ENCODE measurements at regions not wholly inside any gene's neighbourhood (a gene's known extent, or its start where the extent isn't known, plus 50 kb on each side); places are given as distances from the start of the nearest gene placed in this dataset.
"Not testable (repeated sequence)": the region's sequence is repeated elsewhere in the genome, so short reads cannot be mapped to it uniquely, and the experiment has no call there.

DNA sequence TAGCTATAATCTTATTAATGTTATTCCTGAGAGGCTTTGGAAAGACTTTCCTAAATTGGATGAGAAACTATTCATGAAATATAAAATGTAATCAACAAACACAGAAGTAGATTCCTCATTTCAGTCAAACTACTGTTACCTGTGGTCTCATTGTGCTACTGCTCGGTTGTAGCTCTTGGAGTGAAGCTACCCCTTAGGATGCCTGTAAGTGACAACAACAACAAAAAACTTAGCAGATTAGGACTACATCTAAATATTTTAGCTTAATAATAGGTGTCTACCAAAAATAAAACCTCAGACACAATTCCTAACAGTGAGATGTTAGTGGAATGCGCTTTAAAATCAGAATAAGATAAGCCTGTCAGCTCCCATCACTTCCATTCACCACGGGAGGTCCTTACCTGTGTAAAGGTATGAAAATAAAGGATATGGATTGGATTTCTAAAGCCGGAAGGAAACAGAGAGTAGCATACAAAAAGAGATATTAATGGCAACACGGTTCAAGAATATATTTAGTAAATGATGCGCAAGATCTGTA is 369.2 kb downstream of the OSTF1 start:
- DNase-seq (ENCODE audit: low spot score), result no peak

DNA sequence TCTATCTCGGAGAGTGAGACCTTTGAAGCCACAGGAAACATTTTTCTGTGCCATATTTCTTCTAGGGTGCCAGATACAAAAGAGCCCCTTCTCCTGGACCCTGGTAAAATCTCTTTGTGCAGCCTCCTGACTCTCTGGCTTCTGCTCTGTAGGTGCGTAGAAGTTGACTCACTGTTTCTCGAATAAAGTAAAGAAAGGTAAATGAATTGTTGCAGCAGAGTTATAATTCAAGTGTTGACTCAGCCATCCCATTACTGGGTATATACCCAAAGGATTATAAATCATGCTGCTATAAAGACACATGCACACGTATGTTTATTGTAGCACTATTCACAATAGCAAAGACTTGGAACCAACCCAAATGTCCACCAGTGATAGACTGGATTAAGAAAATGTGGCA is 371.0 kb downstream of the OSTF1 start:
- not testable (repeated sequence) for DNase-seq (ENCODE audit: low spot score)

DNA sequence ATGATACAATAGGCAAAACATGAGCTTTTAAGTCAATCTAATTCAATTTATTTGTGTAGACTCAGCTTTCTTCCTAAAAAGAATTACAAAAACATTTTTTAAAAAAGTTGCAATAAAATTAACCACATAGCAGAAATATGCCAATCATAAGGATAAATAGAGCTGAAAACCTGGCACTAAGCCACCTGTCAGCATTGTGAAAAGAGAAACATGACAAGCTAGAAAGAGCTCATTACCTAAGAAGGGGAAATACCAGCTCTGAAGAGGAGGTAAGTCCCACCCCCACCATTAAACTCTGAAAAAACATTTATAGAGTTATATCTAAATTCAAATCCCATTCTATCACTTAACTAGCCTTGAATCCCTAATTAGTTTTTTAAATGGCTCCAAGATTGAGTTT is 372.9 kb downstream of the OSTF1 start:
- no peak for DNase-seq (ENCODE audit: low spot score)

DNA sequence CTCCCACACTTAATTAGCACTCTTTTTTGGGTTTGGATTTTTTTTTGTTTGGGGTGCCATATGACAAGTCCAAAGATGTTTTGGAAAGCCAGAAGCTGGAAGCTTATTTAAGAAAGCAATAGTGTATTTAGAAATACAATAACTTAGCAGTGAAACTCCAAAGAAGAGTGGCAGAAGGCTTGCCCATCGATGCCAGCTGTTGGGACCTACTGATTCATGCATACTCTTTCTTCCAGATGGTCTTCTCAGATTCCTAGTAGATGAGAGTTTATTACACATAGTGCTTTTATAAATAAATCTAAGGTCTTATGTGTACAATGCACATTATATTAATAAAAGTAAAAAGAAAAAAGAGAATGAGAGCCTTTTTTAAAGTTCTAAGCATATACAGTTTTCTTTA is 374.6 kb downstream of the OSTF1 start:
- no peak for DNase-seq (ENCODE audit: low spot score)

DNA sequence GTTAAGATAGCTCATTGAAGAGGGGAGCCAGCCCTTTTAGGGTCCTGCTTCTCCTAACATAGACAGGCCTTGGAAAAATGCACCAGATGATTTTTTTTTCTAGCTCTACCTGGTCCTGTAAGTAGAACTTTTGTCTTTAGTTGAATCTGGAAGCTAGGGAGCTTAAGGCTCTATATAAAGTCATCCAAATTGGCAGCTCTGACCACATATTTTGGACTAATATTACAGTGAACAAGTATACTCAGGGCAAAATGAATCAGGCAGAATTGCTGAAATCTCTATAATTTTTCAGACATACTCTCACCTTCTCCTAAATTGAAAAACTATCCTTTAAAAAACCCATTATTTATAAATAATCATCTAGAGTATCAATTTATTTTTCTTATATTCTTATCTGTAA is 375.6 kb downstream of the OSTF1 start:
- DNase-seq (ENCODE audit: low spot score), result no peak

DNA sequence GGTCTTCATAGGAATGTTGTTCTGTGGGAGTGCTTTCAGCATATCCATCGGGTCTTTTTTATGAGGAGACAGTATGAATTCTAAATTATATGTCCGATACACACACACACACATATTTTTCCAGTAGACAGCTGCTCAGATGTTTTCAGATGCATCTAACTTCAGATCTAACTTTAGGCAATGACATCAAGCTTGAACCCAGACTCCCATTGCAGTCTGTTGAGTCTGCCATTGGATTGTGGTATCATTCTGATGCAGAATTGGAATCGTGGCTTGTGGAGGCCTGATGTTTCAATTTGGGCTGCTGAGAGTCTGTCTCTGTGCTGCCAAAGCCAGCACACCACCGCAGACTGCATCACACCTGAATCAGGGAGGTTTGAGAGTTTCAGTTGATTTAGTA is 376.4 kb downstream of the OSTF1 start:
- DNase-seq (ENCODE audit: low spot score), result no peak

DNA sequence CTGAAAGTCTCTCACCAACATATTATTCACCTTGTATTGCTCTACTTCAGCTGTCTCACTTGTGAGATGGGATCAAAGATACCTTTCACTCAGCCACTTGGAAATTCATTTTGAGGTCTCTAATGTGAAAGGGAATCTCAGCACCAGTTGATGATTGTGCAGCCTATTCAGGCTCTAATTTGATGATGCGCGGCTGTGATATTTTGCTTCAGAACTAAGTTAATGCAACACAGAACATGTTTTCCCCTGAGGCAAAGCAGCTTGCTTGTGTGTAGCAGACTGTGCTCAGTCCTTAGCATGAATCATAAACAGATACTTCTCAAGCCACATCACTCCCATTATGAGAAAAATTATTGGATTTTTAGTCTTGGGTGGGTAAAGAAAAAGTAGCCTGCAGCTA is 378.8 kb downstream of the OSTF1 start:
- no peak for DNase-seq (ENCODE audit: low spot score)

DNA sequence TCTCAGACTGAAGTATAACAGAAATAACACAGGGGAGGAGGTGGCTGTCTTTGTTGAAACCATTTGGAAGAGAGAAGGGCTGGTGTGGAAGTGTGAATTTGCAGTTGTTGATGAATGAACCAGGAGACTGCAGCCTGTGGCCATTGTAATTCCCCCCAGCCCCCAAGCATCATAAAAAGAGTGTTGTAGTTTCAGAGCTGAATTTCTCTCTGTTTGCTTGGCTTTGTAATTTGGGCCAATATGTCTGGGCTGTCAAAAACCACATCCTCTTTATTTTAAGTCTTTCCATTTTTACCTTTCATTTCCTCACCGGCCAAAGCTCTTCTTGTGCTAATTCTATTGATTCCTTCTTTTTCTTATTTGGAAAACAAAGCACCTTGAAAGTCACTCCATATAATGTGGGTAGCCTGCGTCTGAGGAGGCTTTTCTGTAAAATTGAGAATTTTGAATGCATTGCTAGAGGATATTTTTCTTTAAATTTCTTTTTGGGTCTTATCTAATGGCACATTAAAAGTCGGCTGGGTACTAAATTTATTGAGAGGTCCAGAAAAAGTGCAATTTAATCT is 383.3 kb downstream of the OSTF1 start:
- DNase-seq (ENCODE audit: low spot score), result no peak

DNA sequence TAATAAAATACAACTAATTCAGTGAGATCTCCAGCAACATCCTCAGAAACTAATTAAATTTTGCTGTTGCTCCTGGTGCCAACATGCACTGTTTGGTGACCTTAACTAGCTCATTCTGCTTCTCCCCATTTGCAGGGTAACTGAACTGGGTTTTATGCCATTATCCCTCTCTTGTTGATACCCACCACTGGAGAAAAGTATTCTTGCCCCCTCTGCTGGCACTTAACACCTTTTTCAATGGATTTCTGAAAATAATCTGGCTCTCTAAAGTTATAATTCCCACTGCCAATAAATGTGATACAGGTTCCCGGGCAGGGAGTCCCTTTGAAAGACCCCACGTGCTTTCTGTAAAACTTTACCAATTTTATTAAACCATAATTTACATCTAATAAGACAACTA is 394.3 kb downstream of the OSTF1 start:
- DNase-seq (ENCODE audit: low spot score), result no peak

DNA sequence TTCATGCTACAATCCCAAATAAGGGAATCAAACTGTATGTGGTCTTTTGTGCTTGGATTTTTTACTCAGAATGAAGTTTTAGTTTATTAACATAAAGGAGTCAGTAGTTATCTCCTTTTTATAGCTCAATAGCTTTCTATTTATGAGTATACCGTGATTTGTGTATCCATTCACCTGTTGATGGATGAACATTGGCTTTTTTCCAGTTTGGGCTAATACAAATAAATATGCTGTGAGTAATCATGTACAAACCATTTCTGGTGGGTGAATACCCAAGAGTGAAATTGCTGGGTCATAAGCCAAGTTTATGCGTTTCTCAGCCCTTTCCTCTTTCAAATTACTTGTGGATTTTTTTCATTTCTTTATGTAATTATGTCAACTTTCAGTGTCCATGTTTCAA is 395.3 kb downstream of the OSTF1 start:
- no peak for DNase-seq (ENCODE audit: low spot score)

DNA sequence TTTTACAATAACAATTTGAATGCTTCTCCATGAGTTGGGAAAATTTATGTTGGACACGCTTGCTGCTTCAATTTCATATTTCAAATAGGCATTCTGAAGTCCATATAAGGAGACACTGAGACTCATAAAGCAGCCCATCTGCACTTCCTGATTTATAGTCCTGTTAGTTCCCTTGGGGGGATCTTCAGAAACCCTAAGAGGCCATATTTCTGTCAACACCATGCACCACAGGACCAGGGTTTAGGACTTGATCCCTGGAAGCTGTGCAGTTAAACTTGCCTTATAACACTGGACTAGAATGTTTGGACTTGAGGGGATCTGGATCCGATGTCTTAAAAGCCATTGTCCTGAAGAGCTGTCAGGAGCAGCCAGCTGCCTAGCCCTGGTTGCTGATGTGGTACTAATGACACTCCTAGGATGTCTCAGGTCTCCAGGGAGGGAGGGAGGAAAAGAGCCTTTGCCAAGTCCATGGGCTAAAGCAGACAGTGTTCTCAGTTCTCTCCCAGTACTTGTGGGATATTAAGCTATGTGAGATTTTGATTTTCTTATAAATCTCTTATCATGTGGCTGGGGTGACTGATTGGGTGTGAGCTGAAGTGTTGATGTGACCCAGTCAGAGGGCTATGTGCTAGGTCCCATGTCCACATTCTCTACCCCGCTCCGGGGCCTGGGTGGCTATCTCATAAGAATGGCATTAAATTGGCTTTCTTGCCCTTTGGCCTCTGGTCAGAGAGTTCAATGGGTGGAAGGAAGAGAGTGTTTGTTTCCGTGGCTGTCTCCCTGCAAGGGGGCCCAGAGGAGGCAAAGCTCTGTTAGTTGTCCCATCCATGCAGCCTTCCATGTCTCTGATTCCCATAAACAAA is 399.8 kb downstream of the OSTF1 start:
- DNase-seq (ENCODE audit: low spot score), result no peak

DNA sequence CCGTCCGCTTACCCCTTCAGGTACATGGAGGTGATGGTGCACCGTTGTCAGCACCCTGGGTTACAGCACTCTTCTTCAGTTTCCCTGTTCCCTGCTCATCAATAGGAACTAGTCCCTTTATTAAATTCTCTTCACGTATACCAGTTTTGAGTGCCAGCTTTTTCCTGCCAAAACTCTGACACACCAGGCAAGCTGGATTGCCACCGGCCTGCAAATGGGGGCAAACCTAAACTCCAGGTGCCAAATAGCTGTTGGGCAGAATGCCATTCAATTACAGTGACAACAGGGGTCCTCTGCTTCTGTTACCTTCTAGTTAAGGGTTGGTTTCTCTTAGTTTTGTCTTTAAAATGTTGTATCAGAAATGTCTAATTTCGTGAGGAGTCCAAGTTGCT is 400.4 kb downstream of the OSTF1 start:
- no peak for DNase-seq (ENCODE audit: low spot score)

DNA sequence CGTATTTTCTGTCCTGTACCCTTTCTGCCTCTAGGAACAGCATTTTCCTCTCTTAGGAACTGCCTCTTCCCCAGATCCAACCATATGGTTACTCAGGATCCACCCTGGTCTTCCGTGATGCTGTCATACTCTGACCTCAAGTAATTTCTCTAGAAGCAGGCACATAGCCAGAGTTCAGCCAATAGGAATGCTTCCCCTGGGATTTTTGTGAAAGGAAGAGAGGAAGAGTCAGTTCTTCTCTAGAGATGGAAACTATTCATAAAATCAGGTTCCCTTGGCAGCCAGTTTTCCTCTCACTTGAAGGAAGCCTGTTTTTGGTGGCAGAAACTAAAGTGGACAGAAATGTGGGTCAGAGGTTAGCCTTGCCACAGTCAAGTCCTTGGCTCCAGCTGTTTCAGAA is 400.1 kb upstream of the PCSK5 start:
- no peak for DNase-seq (ENCODE audit: low spot score)

DNA sequence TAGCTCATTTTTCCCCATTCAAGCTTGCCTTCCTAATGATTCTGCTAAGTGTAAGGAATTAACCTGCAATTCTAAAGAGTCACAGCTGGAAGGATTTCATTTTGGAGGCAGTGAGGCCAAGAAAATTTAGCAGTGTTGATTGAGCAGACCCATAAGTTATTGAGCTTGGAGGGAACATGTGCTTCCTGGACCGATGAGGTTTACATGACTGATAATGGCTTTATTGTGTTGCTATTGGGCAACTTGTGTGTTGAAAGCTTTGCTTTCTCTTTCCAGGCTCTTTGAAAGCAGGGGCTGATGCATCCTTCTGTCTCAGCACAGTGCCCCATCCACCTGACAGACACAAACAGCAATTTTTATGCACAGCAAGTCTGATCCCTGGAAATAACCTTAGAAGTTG is 398.9 kb upstream of the PCSK5 start:
- DNase-seq (ENCODE audit: low spot score), result no peak

DNA sequence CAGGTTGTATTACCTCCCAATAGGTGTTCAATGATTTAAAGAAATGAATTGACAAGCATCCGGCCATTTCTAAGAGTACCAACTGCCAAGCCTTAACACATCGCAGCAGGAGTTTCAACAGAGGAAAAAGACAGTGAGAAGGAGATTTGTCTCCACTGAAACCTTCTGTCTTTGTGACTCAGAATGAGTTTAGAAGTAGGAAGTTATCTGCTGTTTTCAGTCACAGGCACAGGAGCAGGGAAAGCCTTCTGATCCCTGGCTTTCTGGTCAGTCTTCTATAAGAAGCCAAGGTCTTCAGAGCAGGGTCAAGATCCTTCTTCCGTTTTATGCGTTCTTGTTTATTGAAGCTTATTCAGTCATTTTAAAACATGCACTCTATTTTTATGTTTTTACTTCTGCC is 390.7 kb upstream of the PCSK5 start:
- no peak for DNase-seq (ENCODE audit: low spot score)

DNA sequence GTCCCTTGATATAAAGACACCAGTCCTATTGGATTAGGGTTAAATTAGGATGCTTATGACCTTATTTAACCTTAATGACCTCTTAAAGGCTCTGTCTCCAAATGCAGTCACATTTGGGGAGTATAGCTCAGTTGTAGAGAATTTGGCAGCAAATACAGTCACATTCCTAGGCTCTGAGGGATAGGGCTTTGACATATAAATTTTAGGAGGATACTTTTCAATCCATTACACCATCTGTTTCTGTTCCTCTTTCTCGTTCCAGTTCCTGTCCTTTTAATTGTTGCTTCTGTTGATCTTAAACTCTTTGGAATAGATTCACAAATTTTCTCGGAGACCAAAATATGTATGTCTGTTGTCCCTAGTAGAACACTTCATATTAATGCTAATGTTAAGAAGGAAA is 390.0 kb upstream of the PCSK5 start:
- DNase-seq (ENCODE audit: low spot score), result no peak

DNA sequence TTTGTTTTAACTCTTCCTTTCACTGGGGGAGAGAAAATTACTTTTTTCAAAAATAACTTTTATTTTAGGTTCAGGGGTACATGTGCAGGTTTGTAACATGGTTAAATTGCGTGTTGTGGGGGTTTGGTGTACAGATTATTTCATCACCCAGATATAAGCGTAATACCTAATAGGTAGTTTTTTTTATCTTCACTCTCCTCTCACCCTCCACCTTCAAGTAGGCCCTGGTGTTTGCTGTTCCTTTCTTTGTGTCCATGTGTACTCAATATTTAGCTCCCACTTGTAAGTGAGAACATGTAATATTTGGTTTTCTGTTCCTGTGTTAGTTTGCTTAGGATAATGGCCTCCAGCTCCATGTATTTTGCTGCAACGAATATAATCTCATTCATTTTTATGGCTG is 389.5 kb upstream of the PCSK5 start:
- DNase-seq (ENCODE audit: low spot score), result not testable (repeated sequence)

DNA sequence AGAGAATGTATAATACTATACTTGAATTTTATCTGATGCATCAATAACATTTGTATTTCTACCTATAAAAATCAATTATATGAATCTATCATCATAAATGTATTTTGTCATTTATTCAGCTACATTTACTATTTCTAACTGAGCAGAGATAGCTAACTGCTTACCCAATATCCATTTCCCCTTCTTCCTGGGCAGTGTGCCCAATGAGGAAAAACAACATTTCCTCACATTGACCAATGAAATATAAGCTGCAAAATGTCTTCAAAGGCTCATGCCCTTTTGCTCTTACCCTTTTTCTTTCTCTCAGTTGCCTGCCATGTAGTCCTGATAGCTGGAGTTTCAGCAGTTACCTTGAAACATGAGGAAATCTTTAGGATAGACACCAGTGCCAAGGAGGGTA is 385.8 kb upstream of the PCSK5 start:
- DNase-seq (ENCODE audit: low spot score), result no peak

DNA sequence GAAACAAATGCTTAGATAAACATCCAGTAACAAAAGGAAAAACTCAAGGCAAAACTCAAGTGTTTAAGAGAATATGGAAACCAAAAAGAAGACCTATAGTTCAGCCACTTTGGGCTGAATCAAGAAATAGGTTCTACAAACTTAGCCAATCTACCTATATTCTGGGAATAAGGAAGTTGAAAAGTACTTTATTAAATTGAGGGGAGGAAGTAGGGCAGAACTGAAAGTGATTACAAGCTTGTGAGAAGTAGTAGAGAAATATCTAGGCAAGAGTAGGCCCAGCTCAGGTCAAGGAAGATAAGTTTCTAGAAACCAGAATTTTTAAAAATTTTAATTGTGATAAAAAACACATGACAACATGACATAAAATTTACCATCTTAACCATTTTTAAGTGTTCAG is 384.8 kb upstream of the PCSK5 start:
- DNase-seq (ENCODE audit: low spot score), result no peak

DNA sequence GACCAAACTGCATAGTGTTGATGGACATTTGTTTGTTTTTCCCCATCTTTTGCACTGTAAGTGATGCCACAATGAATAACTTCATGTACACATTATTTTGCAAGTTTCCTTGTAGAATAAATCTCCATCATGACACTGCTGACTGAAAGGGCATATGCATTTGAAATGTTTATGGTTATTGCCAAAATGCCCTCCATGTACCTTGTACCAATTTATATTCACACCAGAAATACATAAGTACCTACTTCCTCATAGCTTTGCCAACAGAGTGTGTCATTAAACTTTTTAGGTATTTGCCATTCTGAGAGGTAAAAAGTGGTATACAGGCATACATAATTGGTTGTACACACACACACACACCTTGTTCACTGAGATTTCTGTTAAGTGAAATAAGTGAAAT is 361.0 kb upstream of the PCSK5 start:
- no peak for DNase-seq (ENCODE audit: low spot score)

DNA sequence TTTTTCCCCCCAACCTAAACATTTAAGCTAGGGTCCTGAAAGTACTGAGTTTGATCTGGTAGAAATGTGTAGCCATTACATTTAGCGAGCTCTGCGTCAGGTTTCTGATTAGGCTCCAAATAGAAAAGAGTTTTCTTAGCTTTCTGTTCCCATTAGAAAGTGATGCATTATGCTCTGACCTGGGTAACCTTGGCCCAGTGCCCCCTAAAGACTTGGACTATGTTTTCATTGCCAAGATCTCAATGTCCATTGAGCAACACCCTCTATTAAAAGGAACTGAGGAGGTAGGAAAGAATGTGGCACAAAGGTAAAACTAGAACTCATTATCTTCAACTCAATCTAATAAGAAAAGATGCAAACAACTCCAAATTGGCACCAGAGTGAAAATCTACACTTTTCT is 358.9 kb upstream of the PCSK5 start:
- no peak for DNase-seq (ENCODE audit: low spot score)

DNA sequence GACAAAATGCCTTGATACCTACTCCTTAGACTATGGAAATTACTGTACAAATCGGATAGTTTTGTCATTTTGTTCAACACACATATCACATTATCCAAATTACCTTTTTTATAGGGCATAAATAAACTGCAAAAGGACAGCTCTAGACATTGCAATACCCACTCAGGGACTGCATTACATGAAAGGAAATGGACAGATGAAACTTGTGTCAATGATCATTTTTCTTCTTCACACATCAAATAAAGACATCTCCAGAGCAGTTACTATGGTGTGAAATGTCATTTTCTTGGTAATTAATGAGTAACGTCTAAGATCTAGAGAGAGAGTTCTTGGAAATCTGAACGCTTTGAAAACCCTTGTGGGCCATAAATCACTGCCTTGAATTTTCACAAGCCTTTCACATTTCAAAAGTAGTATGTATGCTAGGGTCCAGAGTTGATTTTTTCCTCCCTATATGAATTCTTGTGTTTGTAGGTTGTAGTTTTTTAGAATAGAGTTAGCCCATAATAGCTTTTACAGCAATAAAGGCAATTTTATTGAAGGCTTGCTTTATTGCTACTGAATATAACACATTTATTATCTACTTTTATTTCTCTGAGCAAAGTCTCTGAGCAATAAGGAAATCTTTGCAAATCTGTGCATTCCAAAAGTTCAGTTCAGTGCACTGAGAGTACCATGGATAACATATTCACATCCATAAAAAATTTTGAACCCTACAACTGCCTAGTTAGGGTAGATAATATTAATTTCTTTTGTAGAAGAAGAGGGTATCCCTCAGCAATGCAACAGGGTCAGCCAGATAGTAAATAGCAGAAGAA is 358.0 kb upstream of the PCSK5 start:
- DNase-seq (ENCODE audit: low spot score), result no peak

DNA sequence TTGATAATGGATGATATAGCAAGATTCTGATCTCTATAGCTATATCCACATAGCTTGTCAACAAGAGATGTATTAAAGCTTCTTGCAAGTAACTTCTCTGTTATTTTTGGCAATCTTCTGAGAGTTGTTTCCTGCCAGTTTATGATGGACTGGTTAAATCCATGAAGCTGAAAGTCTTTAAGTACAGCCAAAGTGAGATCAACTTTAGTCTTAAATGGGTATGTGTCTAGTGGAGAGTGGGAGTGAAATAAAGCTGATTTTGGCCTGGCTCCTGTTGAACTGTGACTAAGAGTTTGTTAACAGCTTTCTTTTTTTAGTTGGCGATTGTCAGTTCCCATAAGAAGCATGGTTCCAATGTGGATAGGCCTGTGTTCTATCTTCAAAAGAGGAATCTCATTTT is 350.9 kb upstream of the PCSK5 start:
- no peak for DNase-seq (ENCODE audit: low spot score)

Measured in kidney capillary endothelial cell (primary cell).